ENCODE measurements at regions not wholly inside any gene's neighbourhood (a gene's known extent, or its start where the extent isn't known, plus 50 kb on each side); places are given as distances from the start of the nearest gene placed in this dataset.

- DNase-seq (ENCODE audit: low spot score): no peak
Measured at GRCh38 chr2:125491663-125492062, 1164.3 kb upstream of the GYPC start.

GRCh38 chr2:125512313-125512712, 1143.6 kb upstream of the GYPC start:
- DNase-seq (ENCODE audit: low spot score): no peak

GRCh38 chr2:125516496-125517109, 1139.4 kb upstream of the GYPC start:
- DNase-seq (ENCODE audit: low spot score): no peak

- DNase-seq (ENCODE audit: low spot score): no peak
Measured at GRCh38 chr2:125526093-125526492, 1129.9 kb upstream of the GYPC start.

- no peak for DNase-seq (ENCODE audit: low spot score)
Measured at GRCh38 chr2:125535089-125535488, 1120.9 kb upstream of the GYPC start.

- no peak for DNase-seq (ENCODE audit: low spot score)
Measured at GRCh38 chr2:125543968-125544514, 1111.9 kb upstream of the GYPC start.

- DNase-seq (ENCODE audit: low spot score): no peak
Measured at GRCh38 chr2:125553768-125554167, 1102.2 kb upstream of the GYPC start.

- no peak for DNase-seq (ENCODE audit: low spot score)
Measured at GRCh38 chr2:125554956-125555355, 1101.0 kb upstream of the GYPC start.

- DNase-seq (ENCODE audit: low spot score): no peak
Measured at GRCh38 chr2:125559186-125559585, 1096.8 kb upstream of the GYPC start.

- no peak for DNase-seq (ENCODE audit: low spot score)
Measured at GRCh38 chr2:125560855-125561254, 1095.1 kb upstream of the GYPC start.

- no peak for DNase-seq (ENCODE audit: low spot score)
Measured at GRCh38 chr2:125561302-125561701, 1094.7 kb upstream of the GYPC start.

GRCh38 chr2:125562924-125563323, 1093.0 kb upstream of the GYPC start:
- no peak for DNase-seq (ENCODE audit: low spot score)

- no peak for DNase-seq (ENCODE audit: low spot score)
Measured at GRCh38 chr2:125564471-125564870, 1091.5 kb upstream of the GYPC start.

GRCh38 chr2:125566422-125566821, 1089.5 kb upstream of the GYPC start:
- DNase-seq (ENCODE audit: low spot score): no peak

GRCh38 chr2:125567100-125567499, 1088.9 kb upstream of the GYPC start:
- no peak for DNase-seq (ENCODE audit: low spot score)

GRCh38 chr2:125572660-125573059, 1083.3 kb upstream of the GYPC start:
- DNase-seq (ENCODE audit: low spot score): no peak

GRCh38 chr2:125573432-125573831, 1082.5 kb upstream of the GYPC start:
- DNase-seq (ENCODE audit: low spot score): no peak

- no peak for DNase-seq (ENCODE audit: low spot score)
Measured at GRCh38 chr2:125576558-125576957, 1079.4 kb upstream of the GYPC start.

- peak; percentile 4 for DNase-seq (ENCODE audit: low spot score)
Measured at GRCh38 chr2:125581557-125581956, 1074.4 kb upstream of the GYPC start.

GRCh38 chr2:125582516-125582915, 1073.4 kb upstream of the GYPC start:
- DNase-seq (ENCODE audit: low spot score): no peak

- DNase-seq (ENCODE audit: low spot score): no peak
Measured at GRCh38 chr2:125584732-125585131, 1071.2 kb upstream of the GYPC start.

GRCh38 chr2:125588780-125589179, 1067.2 kb upstream of the GYPC start:
- DNase-seq (ENCODE audit: low spot score): no peak

- no peak for DNase-seq (ENCODE audit: low spot score)
Measured at GRCh38 chr2:125591954-125592353, 1064.0 kb upstream of the GYPC start.

- no peak for DNase-seq (ENCODE audit: low spot score)
Measured at GRCh38 chr2:125593036-125593435, 1062.9 kb upstream of the GYPC start.
